Testis (tissue), 2 donors: ENCODE measurements at regions not wholly inside any gene's neighbourhood (a gene's known extent, or its start where the extent isn't known, plus 50 kb on each side); places are given as distances from the start of the nearest gene placed in this dataset.

Experiments used
- DNase-seq: peaks from one replicate; pipeline ENCODE4 v3.0.0-alpha.2; 2019
- H3K27ac ChIP-seq, 2 donors: fragments of 200-600 bp; sonication (generic); one replicate each; pipeline ENCODE4 v1.5.1; 2019
- H3K27me3 ChIP-seq: fragments of 200-600 bp; sonication (generic); one replicate; pipeline ENCODE4 v1.5.1; 2019
- H3K36me3 ChIP-seq: fragments of 200-600 bp; sonication (generic); one replicate; pipeline ENCODE4 v1.5.1; 2017; ENCODE audit warnings: low read depth; ENCODE audit errors: missing control alignments
- H3K4me1 ChIP-seq: fragments of 200-600 bp; sonication (generic); one replicate; pipeline ENCODE4 v1.5.1; 2019
- H3K4me3 ChIP-seq, 2 donors: fragments of 200-600 bp; sonication (generic); one replicate each; pipeline ENCODE4 v1.5.1; 2017 to 2019
- H3K9me3 ChIP-seq: fragments of 200-600 bp; sonication (generic); one replicate; pipeline ENCODE4 v1.5.1; 2017
- CTCF ChIP-seq, 3 experiments: fragments of 450-650 bp in 2 of 3; fragments of 200-600 bp in 1 of 3; sonication (generic) in 1 of 3; IDR thresholded peaks; one replicate each; pipeline ENCODE4 v1.5.1; 2016 to 2019; ENCODE audit warnings: antibody characterized with exemption in 3 of 3, mild to moderate bottlenecking in 2 of 3, moderate library complexity in 1 of 3
- POLR2A ChIP-seq: fragments of 450-650 bp; IDR thresholded peaks from one replicate; pipeline ENCODE4 v1.6.1; 2017; ENCODE audit warnings: antibody characterized with exemption, mild to moderate bottlenecking, moderate library complexity
- WGBS, 2 donors: methylation state at CpG; one replicate each; pipeline ENCODE4 v1.1.5; 2018; 5-methylcytosine and 5-hydroxymethylcytosine counted together
- intact Hi-C: fragments of 100-400 bp; cut with DNase I; formaldehyde crosslinking; loops from one replicate; pipeline ENCODE4 v1.15.1; 2023; ENCODE audit warnings: low total_unique reads

GRCh38 chr1:213362598-213362997 is 311.6 kb downstream of the RPS6KC1 start:
- H3K36me3 ChIP-seq: no peaks in the 10 kb centered on the region
- no peak for TF ChIP-seq POLR2A
- no peak for TF ChIP-seq CTCF (IDR thresholded peaks at IDR 0.05)
- H3K27me3 ChIP-seq: no peaks in the 10 kb centered on the region
- no peak for DNase-seq
- H3K9me3 ChIP-seq: no peaks in the 10 kb centered on the region
- no peak overlapping the region for H3K4me3 ChIP-seq
- H3K4me1 ChIP-seq: no peaks in the 10 kb centered on the region
- intact Hi-C loops: no loop called here
- 92 to 95% methylated on average over 1 of the region's 1 CpG for WGBS, 2 donors
- no peak overlapping the region for H3K27ac ChIP-seq

- no peaks in the 10 kb centered on the region for H3K4me1 ChIP-seq
- TF ChIP-seq POLR2A (no peak), CTCF (IDR thresholded peaks at IDR 0.05) (no peak)
- H3K9me3 ChIP-seq: no peaks in the 10 kb centered on the region
- H3K4me3 ChIP-seq: no peak overlapping the region
- no peaks in the 10 kb centered on the region for H3K27me3 ChIP-seq
- DNase-seq: no peak
- no peaks in the 10 kb centered on the region for H3K36me3 ChIP-seq
- intact Hi-C loops: no loop called here
- H3K27ac ChIP-seq: no peak overlapping the region
- 85 to 88% methylated on average over 10 of the region's 10 CpGs for WGBS, 2 donors
Observed at GRCh38 chr1:213366141-213366831, 315.2 kb downstream of the RPS6KC1 start.

- 71 to 75% methylated on average over 5 of the region's 5 CpGs for WGBS, 2 donors
- intact Hi-C loops: no loop called here
- no peaks in the 10 kb centered on the region for H3K4me1 ChIP-seq
- H3K9me3 ChIP-seq: no peaks in the 10 kb centered on the region
- TF ChIP-seq CTCF (IDR thresholded peaks at IDR 0.05) (no peak), POLR2A (no peak)
- no peak overlapping the region for H3K27ac ChIP-seq
- no peak for DNase-seq
- H3K4me3 ChIP-seq: no peak overlapping the region
- no peaks in the 10 kb centered on the region for H3K36me3 ChIP-seq
- no peaks in the 10 kb centered on the region for H3K27me3 ChIP-seq
Observed at GRCh38 chr1:213369465-213369864, 318.4 kb downstream of the RPS6KC1 start.

- intact Hi-C loops: no loop called here
- TF ChIP-seq CTCF (IDR thresholded peaks at IDR 0.05) (no peak), POLR2A (no peak)
- H3K4me3 ChIP-seq: no peak overlapping the region
- H3K4me1 ChIP-seq: no peaks in the 10 kb centered on the region
- no peak for DNase-seq
- no peaks in the 10 kb centered on the region for H3K36me3 ChIP-seq
- WGBS, 2 donors: 91 to 95% methylated on average over 5 of the region's 5 CpGs
- H3K27ac ChIP-seq: no peak overlapping the region
- no peaks in the 10 kb centered on the region for H3K9me3 ChIP-seq
- no peaks in the 10 kb centered on the region for H3K27me3 ChIP-seq
Observed at GRCh38 chr1:213370523-213370922, 319.5 kb downstream of the RPS6KC1 start.

- H3K4me1 ChIP-seq: no peaks in the 10 kb centered on the region
- H3K4me3 ChIP-seq: no peak overlapping the region
- TF ChIP-seq POLR2A (no peak), CTCF (IDR thresholded peaks at IDR 0.05) (no peak)
- DNase-seq: no peak
- H3K9me3 ChIP-seq: no peaks in the 10 kb centered on the region
- no peaks in the 10 kb centered on the region for H3K36me3 ChIP-seq
- no peaks in the 10 kb centered on the region for H3K27me3 ChIP-seq
- WGBS, 2 donors: 84 to 89% methylated on average over 3 of the region's 3 CpGs
- intact Hi-C loops: no loop called here
- no peak overlapping the region for H3K27ac ChIP-seq
Observed at GRCh38 chr1:213371525-213371846, 320.4 kb downstream of the RPS6KC1 start.
